Heart right ventricle (tissue), 16 donors: ENCODE measurements at regions not wholly inside any gene's neighbourhood (a gene's known extent, or its start where the extent isn't known, plus 50 kb on each side); places are given as distances from the start of the nearest gene placed in this dataset.

Source experiments
- ATAC-seq, 8 donors: fragments of 200-7000 bp; cut with Tn5 transposase; one replicate each; pipeline ENCODE4 v1.9.1; 2020; ENCODE audit warnings: mild to moderate bottlenecking in 8 of 8, moderate library complexity in 8 of 8, moderate number of reproducible peaks in 1 of 8
- DNase-seq, 2 donors: peaks; one replicate each; pipeline ENCODE4 v3.0.0-alpha.2; 2020
- H3K27ac ChIP-seq, 10 donors: fragments of 200-600 bp; sonication (generic) in 2 of 10; one replicate each; pipeline versions ENCODE4 v1.5.0 to v1.8.0; 2020 to 2022; ENCODE audit warnings: mild to moderate bottlenecking in 3 of 10
- H3K27me3 ChIP-seq, 7 donors: fragments of 200-600 bp; one replicate each; pipeline ENCODE4 v1.8.0; 2021 to 2022; ENCODE audit warnings: mild to moderate bottlenecking in 2 of 7
- H3K36me3 ChIP-seq, 9 donors: fragments of 200-600 bp; sonication (generic) in 1 of 9; one replicate each; pipeline versions ENCODE4 v1.5.0 to v1.8.0; 2020 to 2022; ENCODE audit warnings: mild to moderate bottlenecking in 2 of 9
- H3K4me1 ChIP-seq, 9 donors: fragments of 200-600 bp; sonication (generic) in 1 of 9; one replicate each; pipeline versions ENCODE4 v1.5.0 to v1.8.0; 2020 to 2022; ENCODE audit warnings: mild to moderate bottlenecking in 4 of 9
- H3K4me3 ChIP-seq, 10 donors: fragments of 200-600 bp; sonication (generic) in 2 of 10; one replicate each; pipeline versions ENCODE4 v1.5.0 to v1.8.0; 2020 to 2022; ENCODE audit warnings: mild to moderate bottlenecking in 7 of 10, moderate library complexity in 2 of 10
- H3K9me3 ChIP-seq, 11 donors: fragments of 200-600 bp in 10 of 11; sonication (generic) in 2 of 11; one replicate each; pipeline versions ENCODE4 v1.5.0 to v1.8.0; 2013 to 2022; ENCODE audit warnings: mild to moderate bottlenecking in 2 of 11, control low read depth in 1 of 11, moderate library complexity in 1 of 11
- WGBS, 2 donors: extraction: QIAGEN DNeasy Blood & Tissue Kit; methylation state at CpG; one replicate each; pipeline ENCODE4 v1.1.7; 2013; ENCODE audit warnings: inconsistent platforms in 1 of 2; 5-methylcytosine and 5-hydroxymethylcytosine counted together
- intact Hi-C, 10 donors: fragments of 100-400 bp; cut with DNase I; formaldehyde crosslinking; loops; one replicate each; pipeline versions ENCODE4 v1.11.1 to v1.14.2; 2022
- TF ChIP-seq, protein P1 (sequence below), 9 donors: fragments of 200-600 bp; sonication (generic) in 2 of 9; IDR thresholded peaks; one replicate each; pipeline versions ENCODE4 v1.5.0 to v1.8.0; 2021 to 2022; ENCODE audit warnings: antibody characterized with exemption in 9 of 9, mild to moderate bottlenecking in 5 of 9, moderate library complexity in 1 of 9
- donor health status: Arrhythmogenic right ventricular cardiomyopathy.
- donor health status: ischemic (EF 13 %, LVEDD 7.1; RV severe dilation, severe dysfunction).
- donor health status: healthy with polysubstance abuse.
- donor health status: DM: no; HTN: yes; CAD: no.
- donor health status: DM: no; HTN: no; CAD: no.
- donor health status: ischemic (EF 25% LVEDD 6.9; RV normal size, moderate dysfunction).
- donor health status: ischemic (EF 25% LVEDD 5.7; RV mildly dilated, moderate dysfunction).
- donor health status: healthy.
- donor health status: DM: yes; HTN: yes; CAD: no.
- donor health status: Ischemic cardiomyopathy.
- donor health status: ischemic (EF 35%, LVEDD 5.7; RV mildly dilated, moderate dysfunction).
- donor health status: nonischemic (EF 11% LVEDD 7.7; RV severe dilation, severe dysfunction).
- donor health status: DM: yes; HTN: yes; CAD: no.
- donor health status: PGD.
- donor health status: ischemic (EF 29% LVEDD 5.4; RV normal size, mild dysfunction).
- donor health status: nonischemic (EF 23%, LVEDD 6.1; RV moderate dilation, normal function).

DNA sequence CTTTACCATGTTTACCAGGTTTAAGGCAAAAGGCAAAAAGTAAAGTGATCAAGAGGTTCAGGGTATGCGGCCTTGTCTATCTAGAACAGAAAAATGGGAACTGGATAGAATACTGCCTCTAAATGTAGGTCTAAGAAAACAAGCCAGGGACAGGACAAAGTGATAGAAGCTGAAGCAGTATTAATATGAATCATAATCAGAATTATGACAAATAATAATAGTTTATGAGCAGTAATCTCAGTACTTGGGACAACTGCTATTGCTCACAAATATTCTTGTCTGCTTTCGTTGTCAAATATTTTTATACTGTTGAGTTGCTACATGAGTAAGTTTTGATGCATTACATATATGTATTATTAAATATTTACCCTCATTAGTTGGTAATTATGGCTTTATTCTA lies 356.9 kb upstream of the RBMS3 start:
- intact Hi-C loops: no loop called here
- Histone ChIP-seq H3K27ac (no peak overlapping the region), H3K4me1 (no peaks in the 10 kb centered on the region), H3K27me3 (no peaks in the 10 kb centered on the region), H3K4me3 (no peak overlapping the region), H3K36me3 (no peaks in the 10 kb centered on the region), H3K9me3 (no peaks in the 10 kb centered on the region)
- TF ChIP-seq, protein P1, sequence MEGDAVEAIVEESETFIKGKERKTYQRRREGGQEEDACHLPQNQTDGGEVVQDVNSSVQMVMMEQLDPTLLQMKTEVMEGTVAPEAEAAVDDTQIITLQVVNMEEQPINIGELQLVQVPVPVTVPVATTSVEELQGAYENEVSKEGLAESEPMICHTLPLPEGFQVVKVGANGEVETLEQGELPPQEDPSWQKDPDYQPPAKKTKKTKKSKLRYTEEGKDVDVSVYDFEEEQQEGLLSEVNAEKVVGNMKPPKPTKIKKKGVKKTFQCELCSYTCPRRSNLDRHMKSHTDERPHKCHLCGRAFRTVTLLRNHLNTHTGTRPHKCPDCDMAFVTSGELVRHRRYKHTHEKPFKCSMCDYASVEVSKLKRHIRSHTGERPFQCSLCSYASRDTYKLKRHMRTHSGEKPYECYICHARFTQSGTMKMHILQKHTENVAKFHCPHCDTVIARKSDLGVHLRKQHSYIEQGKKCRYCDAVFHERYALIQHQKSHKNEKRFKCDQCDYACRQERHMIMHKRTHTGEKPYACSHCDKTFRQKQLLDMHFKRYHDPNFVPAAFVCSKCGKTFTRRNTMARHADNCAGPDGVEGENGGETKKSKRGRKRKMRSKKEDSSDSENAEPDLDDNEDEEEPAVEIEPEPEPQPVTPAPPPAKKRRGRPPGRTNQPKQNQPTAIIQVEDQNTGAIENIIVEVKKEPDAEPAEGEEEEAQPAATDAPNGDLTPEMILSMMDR (IDR thresholded peaks at IDR 0.05): no peak
- WGBS, 2 donors: 96 to 97% methylated on average over 2 of the region's 2 CpGs
- DNase-seq (no peak), ATAC-seq (no peak)

DNA sequence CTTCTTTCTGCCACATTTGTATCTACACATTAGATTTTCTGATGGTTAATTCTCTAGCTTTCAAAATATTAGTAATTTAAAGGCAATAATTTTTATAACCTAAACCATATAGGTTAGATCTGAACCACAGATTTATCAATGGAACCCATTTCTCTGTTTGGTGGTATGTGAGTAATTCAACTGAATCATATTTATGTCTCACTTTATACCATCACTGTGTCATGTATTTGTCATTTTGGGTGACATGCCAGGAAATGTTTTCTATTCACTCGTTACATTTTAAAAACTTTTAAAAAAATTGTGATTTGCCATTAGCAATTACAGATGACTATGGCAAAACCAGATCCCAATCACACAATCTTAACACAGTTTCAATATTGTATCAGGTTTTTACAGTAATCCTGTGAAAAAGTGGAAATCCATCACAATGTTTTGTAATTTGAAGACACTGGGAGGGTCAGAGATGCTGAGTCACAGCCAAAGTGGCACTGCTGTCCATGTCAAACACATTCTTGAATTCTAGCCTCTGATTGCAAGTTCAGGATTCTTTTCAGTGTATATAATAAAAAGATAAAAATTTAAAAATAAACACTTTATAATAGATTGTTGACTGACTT lies 356.0 kb upstream of the RBMS3 start:
- 92 to 96% methylated on average over 1 of the region's 1 CpG for WGBS, 2 donors

DNA sequence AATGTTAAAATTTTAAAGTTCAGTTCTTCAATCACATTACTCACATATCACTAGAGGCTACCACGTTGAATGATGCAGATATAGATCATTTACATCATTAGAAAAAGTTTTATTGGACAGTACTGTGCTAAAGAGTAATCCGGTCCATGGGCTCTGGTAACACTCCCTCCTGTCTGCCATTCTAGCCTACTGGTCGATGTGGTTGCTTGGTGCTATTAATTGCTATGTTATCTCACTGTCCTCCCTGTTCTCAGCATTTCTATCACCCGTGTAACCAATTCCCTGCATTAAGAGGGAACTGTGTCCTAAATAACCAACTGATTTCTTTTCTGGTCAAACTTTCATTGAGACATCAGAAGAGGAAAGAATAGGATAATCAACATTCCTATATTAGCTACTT lies 347.5 kb upstream of the RBMS3 start:
- TF ChIP-seq, protein P1 (IDR thresholded peaks at IDR 0.05): no peak
- ATAC-seq: peak in 1 of 8 donors; percentile 50
- no peak overlapping the region for H3K27ac ChIP-seq
- intact Hi-C loops: no loop called here
- H3K4me1 ChIP-seq: peaks cover 0 to 7% (median 0%) of the 10 kb centered on the region in 9 donors
- H3K36me3 ChIP-seq: no peaks in the 10 kb centered on the region
- no peaks in the 10 kb centered on the region for H3K27me3 ChIP-seq
- WGBS, 2 donors: 70 to 75% methylated on average over 4 of the region's 4 CpGs
- H3K4me3 ChIP-seq: no peak overlapping the region
- no peaks in the 10 kb centered on the region for H3K9me3 ChIP-seq
- no peak for DNase-seq

More for the DNA sequence above, 356.0 kb upstream of the RBMS3 start:
- ATAC-seq (no peak), DNase-seq (no peak)
- Histone ChIP-seq H3K27ac (no peak overlapping the region), H3K4me1 (no peaks in the 10 kb centered on the region), H3K9me3 (no peaks in the 10 kb centered on the region), H3K36me3 (no peaks in the 10 kb centered on the region), H3K27me3 (no peaks in the 10 kb centered on the region), H3K4me3 (no peak overlapping the region)
- TF ChIP-seq, protein P1 (IDR thresholded peaks at IDR 0.05): no peak
- intact Hi-C loops: no loop called here

DNA sequence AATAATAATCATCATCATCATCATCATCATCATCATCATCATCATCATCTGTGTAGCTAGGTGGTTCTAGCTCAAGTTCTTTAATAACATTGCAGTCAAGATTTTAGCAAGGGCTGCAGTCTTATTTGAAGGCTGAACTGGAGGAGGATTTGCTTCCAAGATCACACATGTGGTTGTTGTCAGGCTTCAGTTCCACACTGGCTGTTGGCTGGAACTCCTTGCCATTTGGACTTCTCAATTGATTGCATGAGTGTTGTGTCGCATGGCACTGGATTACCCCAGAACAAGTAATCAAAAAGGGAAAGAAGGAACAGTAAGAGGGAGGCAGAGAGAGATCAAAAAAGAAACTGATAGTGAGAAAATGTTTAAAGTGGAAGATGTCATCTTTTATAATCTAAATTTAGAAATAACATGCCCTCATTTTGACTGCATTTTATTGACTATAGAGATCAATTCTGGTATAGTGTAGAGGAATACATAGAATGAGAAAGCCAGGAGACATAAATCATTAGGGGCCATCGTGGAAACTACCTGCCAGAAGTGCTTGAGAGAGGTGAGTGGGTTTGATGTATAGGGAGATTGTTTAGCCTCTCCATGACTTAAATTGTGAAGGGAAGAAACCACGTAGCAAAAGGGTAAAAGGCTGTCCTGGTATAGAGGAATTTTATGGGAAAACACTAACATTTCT lies 346.6 kb upstream of the RBMS3 start:
- intact Hi-C loops: no loop called here
- Histone ChIP-seq H3K9me3 (no peaks in the 10 kb centered on the region), H3K27me3 (no peaks in the 10 kb centered on the region), H3K27ac (no peak overlapping the region), H3K4me1 (peaks cover 0 to 7% (median 0%) of the 10 kb centered on the region in 9 donors), H3K36me3 (no peaks in the 10 kb centered on the region), H3K4me3 (no peak overlapping the region)
- WGBS, 2 donors: 76 to 89% methylated on average over 3 of the region's 3 CpGs
- DNase-seq (no peak), ATAC-seq (no peak)
- TF ChIP-seq, protein P1 (IDR thresholded peaks at IDR 0.05): no peak
